ENCODE measurements at regions not wholly inside any gene's neighbourhood (a gene's known extent, or its start where the extent isn't known, plus 50 kb on each side); places are given as distances from the start of the nearest gene placed in this dataset.

DNA sequence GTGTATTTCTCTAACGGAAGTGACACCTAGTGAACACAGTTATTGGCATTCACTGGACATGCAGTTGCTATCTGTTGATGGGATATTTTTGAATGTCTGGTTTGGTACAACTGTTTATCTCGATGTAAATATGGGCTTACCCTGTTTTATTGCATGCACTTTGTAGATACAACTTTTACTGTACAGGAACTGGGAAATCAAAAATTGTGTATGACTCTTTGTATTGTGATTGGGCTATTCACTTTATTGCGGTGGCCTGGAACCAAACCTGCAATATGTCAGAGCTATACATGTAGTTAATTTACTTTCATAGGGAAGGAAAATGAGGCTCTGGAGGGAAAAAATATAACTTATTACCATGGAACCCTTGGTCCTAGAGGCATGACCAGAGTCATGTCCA, 380.7 kb upstream of the KIRREL3 start:
- H3K27ac ChIP-seq (replicated peaks): no peak overlapping the region
- no peak overlapping the region for H3K4me3 ChIP-seq
- intact Hi-C loops (cut with micrococcal nuclease): no loop called here
- no peaks in the 10 kb centered on the region for H3K36me3 ChIP-seq
- H3K4me1 ChIP-seq: no peaks in the 10 kb centered on the region
- no peak for DNase-seq
- H3K9me3 ChIP-seq (replicated peaks): no peaks in the 10 kb centered on the region
- TF ChIP-seq CTCF (IDR thresholded peaks at IDR 0.05; ENCODE audit: borderline replicate concordance): no peak
- H3K27me3 ChIP-seq (ENCODE audit: low read depth): no peaks in the 10 kb centered on the region

GRCh38 chr11:127379686-127380085, 379.1 kb upstream of the KIRREL3 start:
- intact Hi-C loops (cut with micrococcal nuclease): no loop called here
- TF ChIP-seq CTCF (IDR thresholded peaks at IDR 0.05; ENCODE audit: borderline replicate concordance): no peak
- Histone ChIP-seq H3K27ac (replicated peaks) (no peak overlapping the region), H3K4me3 (no peak overlapping the region), H3K4me1 (no peaks in the 10 kb centered on the region), H3K36me3 (no peaks in the 10 kb centered on the region), H3K9me3 (replicated peaks) (no peaks in the 10 kb centered on the region), H3K27me3 (ENCODE audit: low read depth) (no peaks in the 10 kb centered on the region)
- DNase-seq: no peak

DNA sequence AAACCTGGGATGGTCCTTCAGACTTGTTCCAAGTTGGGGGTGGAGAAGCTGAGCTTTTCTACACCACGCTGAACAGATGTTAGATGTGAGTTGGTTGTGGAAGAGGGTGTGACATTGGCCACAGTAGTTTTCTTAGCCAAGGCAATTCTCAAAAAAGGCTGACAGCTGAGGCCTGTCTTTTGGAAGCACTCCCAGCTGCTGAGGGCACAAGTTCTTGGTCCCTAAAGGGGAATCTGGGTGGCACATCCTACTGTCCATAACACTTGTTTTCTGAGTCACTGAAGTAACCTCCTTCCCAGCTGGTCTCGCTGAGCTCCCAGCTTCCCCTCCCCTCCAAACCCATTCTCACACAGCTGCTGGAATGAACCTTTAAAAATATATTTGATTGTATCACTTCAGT, 375.7 kb upstream of the KIRREL3 start:
- H3K4me1 ChIP-seq: no peaks in the 10 kb centered on the region
- H3K27ac ChIP-seq (replicated peaks): no peak overlapping the region
- DNase-seq: no peak
- TF ChIP-seq CTCF (IDR thresholded peaks at IDR 0.05; ENCODE audit: borderline replicate concordance): no peak
- no peaks in the 10 kb centered on the region for H3K9me3 ChIP-seq (replicated peaks)
- H3K27me3 ChIP-seq (ENCODE audit: low read depth): no peaks in the 10 kb centered on the region
- no peak overlapping the region for H3K4me3 ChIP-seq
- no peaks in the 10 kb centered on the region for H3K36me3 ChIP-seq
- intact Hi-C loops (cut with micrococcal nuclease): no loop called here

DNA sequence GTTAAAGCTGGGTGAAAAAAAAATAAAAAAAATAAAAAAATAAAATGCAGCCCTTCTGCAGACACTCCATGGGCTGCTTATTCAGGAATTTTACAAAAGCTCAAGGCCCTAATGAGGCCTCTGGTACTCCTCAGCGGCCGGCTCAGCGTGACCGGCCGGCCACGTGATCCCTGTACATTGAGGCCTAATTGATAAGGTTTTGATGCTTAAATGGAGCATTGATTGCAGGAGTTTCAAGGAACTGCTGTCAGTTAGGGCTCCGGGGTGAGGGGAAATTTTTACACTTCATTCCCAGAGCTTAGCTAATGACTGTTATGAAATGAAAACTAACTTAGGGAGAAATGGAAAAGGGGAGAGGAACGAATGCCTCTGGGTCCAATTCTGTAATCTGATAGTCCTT, 368.8 kb upstream of the KIRREL3 start:
- Histone ChIP-seq H3K4me3 (no peak overlapping the region), H3K27ac (replicated peaks) (no peak overlapping the region), H3K9me3 (replicated peaks) (no peaks in the 10 kb centered on the region), H3K27me3 (ENCODE audit: low read depth) (no peaks in the 10 kb centered on the region), H3K36me3 (no peaks in the 10 kb centered on the region), H3K4me1 (no peaks in the 10 kb centered on the region)
- no peak for TF ChIP-seq CTCF (IDR thresholded peaks at IDR 0.05; ENCODE audit: borderline replicate concordance)
- DNase-seq: no peak
- intact Hi-C loops (cut with micrococcal nuclease): no loop called here

GRCh38 chr11:127362754-127363308, 362.3 kb upstream of the KIRREL3 start:
- no peaks in the 10 kb centered on the region for H3K4me1 ChIP-seq
- H3K4me3 ChIP-seq: no peak overlapping the region
- no peak for TF ChIP-seq CTCF (IDR thresholded peaks at IDR 0.05; ENCODE audit: borderline replicate concordance)
- peaks cover 18% of the 10 kb centered on the region for H3K27me3 ChIP-seq (ENCODE audit: low read depth)
- H3K9me3 ChIP-seq (replicated peaks): no peaks in the 10 kb centered on the region
- intact Hi-C loops (cut with micrococcal nuclease): no loop called here
- DNase-seq: no peak
- no peaks in the 10 kb centered on the region for H3K36me3 ChIP-seq
- no peak overlapping the region for H3K27ac ChIP-seq (replicated peaks)

- Histone ChIP-seq H3K27ac (replicated peaks) (no peak overlapping the region), H3K4me3 (no peak overlapping the region), H3K36me3 (no peaks in the 10 kb centered on the region), H3K9me3 (replicated peaks) (no peaks in the 10 kb centered on the region), H3K27me3 (ENCODE audit: low read depth) (peaks cover 12% of the 10 kb centered on the region), H3K4me1 (no peaks in the 10 kb centered on the region)
- intact Hi-C loops (cut with micrococcal nuclease): no loop called here
- no peak for DNase-seq
- no peak for TF ChIP-seq CTCF (IDR thresholded peaks at IDR 0.05; ENCODE audit: borderline replicate concordance)
Measured at GRCh38 chr11:127358160-127358559, 357.6 kb upstream of the KIRREL3 start.

All from left ventricle myocardium inferior (tissue), 1 donor.